ENCODE measurements at regions not wholly inside any gene's neighbourhood (a gene's known extent, or its start where the extent isn't known, plus 50 kb on each side); places are given as distances from the start of the nearest gene placed in this dataset.
"Not testable (repeated sequence)": the region's sequence is repeated elsewhere in the genome, so short reads cannot be mapped to it uniquely, and the experiment has no call there.

DNA sequence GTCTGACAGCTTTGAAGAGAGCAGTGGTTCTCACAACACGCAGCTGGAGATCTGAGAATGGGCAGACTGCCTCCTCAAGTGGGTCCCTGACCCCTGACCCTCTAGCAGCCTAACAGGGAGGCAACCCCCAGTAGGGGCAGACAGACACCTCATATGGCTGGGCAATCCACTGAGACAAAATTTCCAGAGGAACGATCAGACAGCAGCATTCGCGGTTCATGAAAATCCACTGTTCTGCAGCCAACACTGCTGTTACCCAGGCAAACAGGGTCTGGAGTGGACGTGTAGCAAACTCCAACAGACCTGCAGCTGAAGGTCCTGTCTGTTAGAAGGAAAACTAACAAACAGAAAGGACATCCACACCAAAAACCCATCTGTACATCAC, 212.1 kb downstream of the FOXD4L6 start:
- peaks cover 73% of the 10 kb centered on the region for H3K27me3 Mint-ChIP-seq (ENCODE audit: insufficient read depth, low read depth, poor library complexity)
- peaks cover 59% of the 10 kb centered on the region for H3K36me3 Mint-ChIP-seq (ENCODE audit: low read depth)
- not testable (repeated sequence) for H3K4me3 ChIP-seq; H3K27ac Mint-ChIP-seq; H3K27ac ChIP-seq (ENCODE audit: low read depth); H2AFZ ChIP-seq; H4K20me1 ChIP-seq (replicated peaks; ENCODE audit: insufficient read depth); H3K4me1 Mint-ChIP-seq; ATAC-seq; H3K79me2 ChIP-seq (replicated peaks; ENCODE audit: insufficient read depth); H3K4me2 ChIP-seq; H3K9me2 ChIP-seq (ENCODE audit: insufficient read depth); H3K4me1 ChIP-seq (ENCODE audit: insufficient read depth); H3K4me3 Mint-ChIP-seq; DNase-seq (ENCODE audit: low spot score); H3F3A ChIP-seq (replicated peaks; ENCODE audit: low read depth)
- Histone ChIP-seq H3K36me3 (ENCODE audit: insufficient read depth) (peaks cover 30% of the 10 kb centered on the region), H3K27me3 (ENCODE audit: insufficient read depth) (peaks cover 91% of the 10 kb centered on the region)
- peaks cover 95% of the 10 kb centered on the region for H3K9me3 Mint-ChIP-seq

DNA sequence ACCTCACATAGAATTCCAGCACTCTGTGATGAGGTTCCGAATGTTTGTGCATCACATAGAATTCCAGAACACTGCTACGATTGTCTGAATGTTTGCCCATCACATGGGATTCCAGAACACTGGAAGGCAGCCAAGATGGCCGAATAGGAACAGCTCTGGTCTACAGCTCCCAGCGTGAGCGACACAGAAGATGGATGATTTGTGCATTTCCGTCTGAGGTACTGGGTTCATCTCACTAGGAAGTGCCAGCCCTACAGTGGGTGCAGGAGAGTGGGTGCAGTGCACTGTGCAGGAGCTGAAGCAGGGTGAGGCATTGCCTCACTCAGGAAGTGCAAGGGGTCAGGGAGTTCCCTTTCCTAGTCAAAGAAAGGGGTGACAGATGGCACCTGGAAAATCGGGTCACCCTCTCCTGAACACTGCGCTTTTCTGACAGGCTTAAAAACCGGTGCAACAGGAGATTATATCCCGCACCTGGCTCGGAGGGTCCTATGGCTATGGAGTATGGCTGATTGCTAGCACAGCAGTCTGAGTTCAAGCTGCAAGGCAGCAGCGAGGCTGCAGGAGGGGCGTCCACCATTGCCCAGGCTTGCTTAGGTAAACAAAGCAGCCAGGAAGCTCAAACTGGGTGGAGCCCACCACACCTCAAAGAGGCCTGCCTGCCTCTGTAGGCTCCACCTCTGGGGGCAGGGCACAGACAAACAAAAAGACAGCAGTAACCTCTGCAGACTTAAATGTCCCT, 212.7 kb downstream of the FOXD4L6 start:
- H3K27ac ChIP-seq (ENCODE audit: low read depth); ATAC-seq; H3F3A ChIP-seq (replicated peaks; ENCODE audit: low read depth); H3K4me2 ChIP-seq; H3K4me1 ChIP-seq (ENCODE audit: insufficient read depth); H3K27ac Mint-ChIP-seq; H3K79me2 ChIP-seq (replicated peaks; ENCODE audit: insufficient read depth); DNase-seq (ENCODE audit: low spot score); H2AFZ ChIP-seq; H4K20me1 ChIP-seq (replicated peaks; ENCODE audit: insufficient read depth); H3K4me1 Mint-ChIP-seq; H3K9me2 ChIP-seq (ENCODE audit: insufficient read depth); H3K4me3 ChIP-seq; H3K4me3 Mint-ChIP-seq: not testable (repeated sequence)
- Mint-ChIP-seq H3K27me3 (ENCODE audit: insufficient read depth, low read depth, poor library complexity) (peaks cover 78% of the 10 kb centered on the region), H3K9me3 (peaks cover 97% of the 10 kb centered on the region), H3K36me3 (ENCODE audit: low read depth) (peaks cover 64% of the 10 kb centered on the region)
- Histone ChIP-seq H3K36me3 (ENCODE audit: insufficient read depth) (peaks cover 30% of the 10 kb centered on the region), H3K27me3 (ENCODE audit: insufficient read depth) (peaks cover 91% of the 10 kb centered on the region)

GRCh38 chr9:40914772-40915659, 213.5 kb downstream of the FOXD4L6 start:
- H3F3A ChIP-seq (replicated peaks; ENCODE audit: low read depth) = no peaks in the 10 kb centered on the region
- no peaks in the 10 kb centered on the region for H3K4me1 ChIP-seq (ENCODE audit: insufficient read depth)
- Mint-ChIP-seq H3K27ac (no peak overlapping the region), H3K4me3 (no peak overlapping the region), H3K9me3 (peaks cover 97% of the 10 kb centered on the region), H3K27me3 (ENCODE audit: insufficient read depth, low read depth, poor library complexity) (peaks cover 81% of the 10 kb centered on the region), H3K36me3 (ENCODE audit: low read depth) (peaks cover 70% of the 10 kb centered on the region), H3K4me1 (no peaks in the 10 kb centered on the region)
- H3K36me3 ChIP-seq (ENCODE audit: insufficient read depth) = peaks cover 30% of the 10 kb centered on the region
- peaks cover 10% of the 10 kb centered on the region for H3K9me2 ChIP-seq (ENCODE audit: insufficient read depth)
- DNase-seq (ENCODE audit: low spot score) (no peak), ATAC-seq (no peak)
- no peak overlapping the region for H3K4me2 ChIP-seq
- H3K4me3 ChIP-seq = 0 out of 2 replicates have a peak overlapping the region, but pooled peaks have one; percentile 10
- H3K27me3 ChIP-seq (ENCODE audit: insufficient read depth) = peaks cover 94% of the 10 kb centered on the region
- H3K79me2 ChIP-seq (replicated peaks; ENCODE audit: insufficient read depth) = no peaks in the 10 kb centered on the region
- H2AFZ ChIP-seq = no peak overlapping the region
- H3K27ac ChIP-seq (ENCODE audit: low read depth) = no peak overlapping the region
- no peaks in the 10 kb centered on the region for H4K20me1 ChIP-seq (replicated peaks; ENCODE audit: insufficient read depth)
- TF ChIP-seq ZNF114 (CRISPR knock-in tag; IDR thresholded peaks at IDR 0.05) = no peak
- TF ChIP-seq EZH2phosphoT487 (IDR thresholded peaks at IDR 0.05; ENCODE audit: unreplicated experiment) = no peak
- TF ChIP-seq JUNB (IDR thresholded peaks at IDR 0.05; ENCODE audit: unreplicated experiment) = no peak
- TF ChIP-seq, protein P1, sequence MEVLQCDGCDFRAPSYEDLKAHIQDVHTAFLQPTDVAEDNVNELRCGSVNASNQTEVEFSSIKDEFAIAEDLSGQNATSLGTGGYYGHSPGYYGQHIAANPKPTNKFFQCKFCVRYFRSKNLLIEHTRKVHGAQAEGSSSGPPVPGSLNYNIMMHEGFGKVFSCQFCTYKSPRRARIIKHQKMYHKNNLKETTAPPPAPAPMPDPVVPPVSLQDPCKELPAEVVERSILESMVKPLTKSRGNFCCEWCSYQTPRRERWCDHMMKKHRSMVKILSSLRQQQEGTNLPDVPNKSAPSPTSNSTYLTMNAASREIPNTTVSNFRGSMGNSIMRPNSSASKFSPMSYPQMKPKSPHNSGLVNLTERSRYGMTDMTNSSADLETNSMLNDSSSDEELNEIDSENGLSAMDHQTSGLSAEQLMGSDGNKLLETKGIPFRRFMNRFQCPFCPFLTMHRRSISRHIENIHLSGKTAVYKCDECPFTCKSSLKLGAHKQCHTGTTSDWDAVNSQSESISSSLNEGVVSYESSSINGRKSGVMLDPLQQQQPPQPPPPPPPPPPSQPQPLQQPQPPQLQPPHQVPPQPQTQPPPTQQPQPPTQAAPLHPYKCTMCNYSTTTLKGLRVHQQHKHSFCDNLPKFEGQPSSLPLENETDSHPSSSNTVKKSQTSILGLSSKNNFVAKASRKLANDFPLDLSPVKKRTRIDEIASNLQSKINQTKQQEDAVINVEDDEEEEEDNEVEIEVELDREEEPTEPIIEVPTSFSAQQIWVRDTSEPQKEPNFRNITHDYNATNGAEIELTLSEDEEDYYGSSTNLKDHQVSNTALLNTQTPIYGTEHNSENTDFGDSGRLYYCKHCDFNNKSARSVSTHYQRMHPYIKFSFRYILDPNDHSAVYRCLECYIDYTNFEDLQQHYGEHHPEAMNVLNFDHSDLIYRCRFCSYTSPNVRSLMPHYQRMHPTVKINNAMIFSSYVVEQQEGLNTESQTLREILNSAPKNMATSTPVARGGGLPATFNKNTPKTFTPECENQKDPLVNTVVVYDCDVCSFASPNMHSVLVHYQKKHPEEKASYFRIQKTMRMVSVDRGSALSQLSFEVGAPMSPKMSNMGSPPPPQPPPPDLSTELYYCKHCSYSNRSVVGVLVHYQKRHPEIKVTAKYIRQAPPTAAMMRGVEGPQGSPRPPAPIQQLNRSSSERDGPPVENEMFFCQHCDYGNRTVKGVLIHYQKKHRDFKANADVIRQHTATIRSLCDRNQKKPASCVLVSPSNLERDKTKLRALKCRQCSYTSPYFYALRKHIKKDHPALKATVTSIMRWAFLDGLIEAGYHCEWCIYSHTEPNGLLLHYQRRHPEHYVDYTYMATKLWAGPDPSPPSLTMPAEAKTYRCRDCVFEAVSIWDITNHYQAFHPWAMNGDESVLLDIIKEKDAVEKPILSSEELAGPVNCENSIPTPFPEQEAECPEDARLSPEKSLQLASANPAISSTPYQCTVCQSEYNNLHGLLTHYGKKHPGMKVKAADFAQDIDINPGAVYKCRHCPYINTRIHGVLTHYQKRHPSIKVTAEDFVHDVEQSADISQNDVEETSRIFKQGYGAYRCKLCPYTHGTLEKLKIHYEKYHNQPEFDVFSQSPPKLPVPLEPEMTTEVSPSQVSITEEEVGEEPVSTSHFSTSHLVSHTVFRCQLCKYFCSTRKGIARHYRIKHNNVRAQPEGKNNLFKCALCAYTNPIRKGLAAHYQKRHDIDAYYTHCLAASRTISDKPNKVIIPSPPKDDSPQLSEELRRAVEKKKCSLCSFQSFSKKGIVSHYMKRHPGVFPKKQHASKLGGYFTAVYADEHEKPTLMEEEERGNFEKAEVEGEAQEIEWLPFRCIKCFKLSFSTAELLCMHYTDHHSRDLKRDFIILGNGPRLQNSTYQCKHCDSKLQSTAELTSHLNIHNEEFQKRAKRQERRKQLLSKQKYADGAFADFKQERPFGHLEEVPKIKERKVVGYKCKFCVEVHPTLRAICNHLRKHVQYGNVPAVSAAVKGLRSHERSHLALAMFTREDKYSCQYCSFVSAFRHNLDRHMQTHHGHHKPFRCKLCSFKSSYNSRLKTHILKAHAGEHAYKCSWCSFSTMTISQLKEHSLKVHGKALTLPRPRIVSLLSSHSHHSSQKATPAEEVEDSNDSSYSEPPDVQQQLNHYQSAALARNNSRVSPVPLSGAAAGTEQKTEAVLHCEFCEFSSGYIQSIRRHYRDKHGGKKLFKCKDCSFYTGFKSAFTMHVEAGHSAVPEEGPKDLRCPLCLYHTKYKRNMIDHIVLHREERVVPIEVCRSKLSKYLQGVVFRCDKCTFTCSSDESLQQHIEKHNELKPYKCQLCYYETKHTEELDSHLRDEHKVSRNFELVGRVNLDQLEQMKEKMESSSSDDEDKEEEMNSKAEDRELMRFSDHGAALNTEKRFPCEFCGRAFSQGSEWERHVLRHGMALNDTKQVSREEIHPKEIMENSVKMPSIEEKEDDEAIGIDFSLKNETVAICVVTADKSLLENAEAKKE (CRISPR knock-in tag; IDR thresholded peaks at IDR 0.05) = no peak
